Stimulated activated naive CD4-positive, alpha-beta T cell treated with Interleukin-2 at 50 U/mL for 16 hours (primary cell): ENCODE measurements at regions not wholly inside any gene's neighbourhood (a gene's known extent, or its start where the extent isn't known, plus 50 kb on each side); places are given as distances from the start of the nearest gene placed in this dataset.
"Not testable (repeated sequence)": the region's sequence is repeated elsewhere in the genome, so short reads cannot be mapped to it uniquely, and the experiment has no call there.

ENCODE experiments used
- DNase-seq: peaks from one replicate; lab custom pipeline; 2025; lab: John Stamatoyannopoulos, UW

DNA sequence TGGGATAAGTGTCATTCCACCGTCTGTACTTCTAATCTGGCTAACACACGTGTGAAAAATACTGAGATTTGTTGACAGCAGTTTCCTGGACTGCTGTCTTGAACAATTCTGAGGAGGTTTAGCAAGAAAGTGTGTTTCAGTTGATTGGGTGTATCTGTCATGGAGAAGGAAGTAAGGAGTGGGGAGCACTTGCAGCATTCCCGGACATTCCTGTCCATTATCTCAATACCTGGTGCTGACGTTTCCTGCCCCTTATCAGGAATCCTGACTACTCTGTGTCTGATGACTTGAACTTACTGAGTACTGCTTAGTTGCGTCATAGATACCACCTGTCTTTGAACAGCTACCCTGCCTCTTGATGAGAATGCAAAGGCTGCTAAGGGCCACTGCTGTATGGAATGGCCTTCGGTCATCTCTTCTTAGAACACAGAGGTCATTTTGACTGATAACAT is 72.0 kb upstream of the VKORC1L1 start:
- DNase-seq: no peak

DNA sequence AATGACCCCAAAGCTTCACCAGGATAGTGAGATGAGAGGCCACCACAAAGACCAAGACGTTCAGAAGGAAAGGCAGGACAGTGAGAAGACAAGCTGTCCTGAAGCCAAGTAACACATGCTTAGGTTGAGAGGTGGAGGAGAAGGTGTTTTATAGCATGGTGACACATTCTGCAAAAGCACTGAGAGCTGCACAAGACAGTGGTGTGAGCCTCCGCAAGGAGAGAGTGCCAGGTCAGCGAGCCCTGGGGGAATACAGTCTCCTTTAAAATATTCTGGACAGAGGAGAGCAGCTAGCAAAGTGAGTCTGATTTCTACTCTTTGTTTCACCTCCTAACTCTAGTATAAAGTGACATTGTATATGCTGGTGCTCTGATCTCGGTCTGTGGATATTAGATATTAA is 68.0 kb upstream of the VKORC1L1 start:
- no peak for DNase-seq

DNA sequence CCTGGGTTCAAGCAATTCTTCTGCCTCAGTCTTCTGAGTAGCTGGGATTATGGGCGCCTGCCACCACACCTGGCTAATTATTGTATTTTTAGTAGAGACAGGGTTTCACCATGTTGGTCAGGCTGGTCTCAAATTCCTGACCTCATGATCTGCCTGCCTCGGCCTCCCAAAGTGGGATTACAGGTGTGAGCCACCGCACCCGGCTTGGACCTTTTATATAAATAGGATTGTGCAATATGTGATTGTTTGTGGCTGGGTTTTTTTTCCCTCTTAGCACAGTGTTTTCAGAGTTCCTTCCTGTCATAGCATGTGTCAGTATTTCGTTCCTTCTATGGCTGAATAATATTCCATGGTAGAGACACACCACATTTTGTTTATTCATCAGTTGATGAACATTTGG is 65.8 kb upstream of the VKORC1L1 start:
- not testable (repeated sequence) for DNase-seq

DNA sequence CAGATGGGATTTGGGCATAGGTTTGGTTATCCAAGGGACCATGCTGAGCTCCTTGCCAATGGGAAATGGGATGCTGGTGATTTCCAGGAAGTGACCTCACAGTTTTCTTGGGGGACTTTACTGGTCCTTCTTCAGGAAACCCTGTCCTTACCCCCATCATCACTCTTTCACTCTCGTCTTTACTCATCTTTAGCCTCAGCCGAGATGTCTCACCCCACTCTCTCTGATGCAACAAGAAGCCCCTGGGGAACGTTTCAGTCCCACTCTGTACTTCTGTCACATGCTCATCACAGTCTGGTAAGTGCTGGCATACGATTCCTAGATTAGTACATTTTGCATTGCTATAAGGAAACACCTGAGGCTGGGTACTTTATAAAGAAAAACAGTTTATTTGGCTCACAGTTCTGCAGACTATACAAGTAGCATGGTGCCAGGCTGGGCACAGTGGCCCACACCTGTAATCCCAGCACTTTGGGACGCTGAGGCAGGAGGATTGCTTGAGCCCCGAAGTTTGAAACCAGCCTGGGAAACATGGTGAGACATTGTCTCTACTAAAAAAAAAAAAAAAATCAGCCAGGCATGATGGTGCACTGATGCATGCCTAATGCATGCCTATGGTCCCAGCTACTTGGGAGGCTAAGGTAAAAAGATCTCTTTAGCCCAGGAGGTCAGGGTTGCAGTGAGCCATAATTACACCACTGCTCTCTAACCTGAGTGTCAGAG is 63.5 kb upstream of the VKORC1L1 start:
- no peak for DNase-seq

DNA sequence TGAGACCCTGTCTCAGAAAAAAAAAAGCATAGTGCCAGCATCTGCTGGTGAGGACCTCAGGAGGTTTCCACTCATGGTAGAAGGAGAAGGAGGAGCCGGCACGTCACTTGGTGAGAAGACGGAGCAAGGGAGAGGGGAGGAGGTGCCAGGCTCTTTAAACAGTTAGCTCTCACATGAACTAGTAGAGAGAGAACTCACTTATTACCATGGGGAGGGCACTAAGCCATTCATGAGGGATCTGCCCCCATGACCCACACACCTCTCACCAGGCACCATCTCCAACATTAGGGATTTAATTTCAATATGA is 62.9 kb upstream of the VKORC1L1 start:
- DNase-seq: no peak

DNA sequence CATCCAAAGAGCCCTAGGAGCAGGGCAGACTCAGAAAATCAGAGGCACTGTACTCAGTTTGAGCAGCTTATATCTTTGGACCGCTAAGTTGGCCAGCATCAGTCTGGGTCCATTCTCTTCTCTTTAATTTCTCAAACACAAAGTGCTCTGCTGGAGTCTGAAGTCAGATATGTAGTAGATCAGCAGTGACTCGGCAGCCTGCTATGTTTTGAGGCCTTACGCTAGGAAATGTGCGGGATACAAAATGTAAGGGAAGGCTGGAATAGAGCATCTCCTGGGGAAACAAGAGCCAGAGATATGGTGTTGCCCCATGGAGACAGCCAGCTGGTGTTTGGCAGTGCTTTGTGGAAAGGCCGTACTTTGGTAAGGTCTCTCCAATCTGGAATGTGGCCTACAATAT is 60.6 kb upstream of the VKORC1L1 start:
- DNase-seq: no peak

DNA sequence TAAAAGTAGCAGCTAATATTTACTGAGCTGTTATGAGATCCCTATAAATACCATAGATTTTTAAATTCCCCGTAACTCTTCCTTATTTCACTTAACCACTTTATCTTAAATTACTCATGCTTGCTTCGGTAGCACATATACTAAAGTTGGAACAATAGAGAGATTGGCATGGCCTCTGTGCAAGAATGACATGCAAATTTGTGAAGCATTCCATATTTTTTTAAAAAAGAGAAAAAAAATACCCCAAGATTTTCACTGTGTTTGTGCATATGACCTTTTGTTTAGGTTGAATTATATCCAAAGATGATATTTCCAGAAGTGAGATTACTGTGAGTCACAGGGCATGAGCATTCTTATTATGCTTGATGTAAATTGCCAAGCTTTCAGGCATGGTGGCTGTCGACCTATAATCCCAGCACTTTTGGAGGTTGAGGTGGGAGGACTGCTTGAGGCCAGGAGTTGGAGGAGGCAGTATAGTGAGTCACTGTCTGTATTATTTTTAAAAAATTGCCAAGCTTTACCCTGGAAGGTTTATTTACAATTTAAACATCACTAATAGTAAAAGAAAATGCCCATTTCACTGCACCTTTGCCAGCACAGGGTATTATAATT is 58.2 kb upstream of the VKORC1L1 start:
- not testable (repeated sequence) for DNase-seq

DNA sequence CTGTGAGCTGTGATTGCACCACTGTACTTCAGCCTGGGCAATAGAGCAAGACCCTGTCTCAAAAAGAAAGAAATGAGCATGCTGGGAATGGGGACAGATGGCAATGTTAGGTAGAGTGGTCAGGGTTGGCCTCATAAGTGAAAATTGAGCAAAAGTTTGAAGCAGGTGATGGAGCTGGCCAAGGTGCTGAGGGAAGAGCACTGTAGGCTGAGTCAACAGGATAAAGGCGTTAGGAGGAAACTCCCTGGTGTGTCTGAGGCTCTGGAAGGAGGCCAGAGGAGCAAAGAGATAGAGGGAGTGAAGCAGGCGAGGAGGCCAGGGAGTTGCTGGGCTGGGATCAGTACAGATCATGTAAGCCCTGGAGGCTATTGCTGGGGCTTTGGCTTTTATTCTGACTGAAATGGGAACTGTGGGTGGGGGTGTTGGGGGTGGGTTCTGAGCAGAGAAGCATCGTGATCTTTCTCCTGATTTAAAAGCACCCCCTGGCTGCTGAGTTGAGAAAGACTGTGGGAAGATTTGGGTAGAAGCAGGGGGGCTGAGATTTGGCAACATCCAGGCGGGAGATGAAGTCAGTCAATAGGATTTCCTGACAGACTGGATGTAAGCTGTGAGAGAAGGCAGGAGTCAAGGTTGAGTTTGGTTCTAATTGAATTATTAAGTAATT is 52.5 kb upstream of the VKORC1L1 start:
- DNase-seq: no peak
